ENCODE measurements at regions not wholly inside any gene's neighbourhood (a gene's known extent, or its start where the extent isn't known, plus 50 kb on each side); places are given as distances from the start of the nearest gene placed in this dataset.
A peak's percentile ranks its signal among the peaks of the same experiment; 100 is the strongest.
"Not testable (repeated sequence)": the region's sequence is repeated elsewhere in the genome, so short reads cannot be mapped to it uniquely, and the experiment has no call there.

DNA sequence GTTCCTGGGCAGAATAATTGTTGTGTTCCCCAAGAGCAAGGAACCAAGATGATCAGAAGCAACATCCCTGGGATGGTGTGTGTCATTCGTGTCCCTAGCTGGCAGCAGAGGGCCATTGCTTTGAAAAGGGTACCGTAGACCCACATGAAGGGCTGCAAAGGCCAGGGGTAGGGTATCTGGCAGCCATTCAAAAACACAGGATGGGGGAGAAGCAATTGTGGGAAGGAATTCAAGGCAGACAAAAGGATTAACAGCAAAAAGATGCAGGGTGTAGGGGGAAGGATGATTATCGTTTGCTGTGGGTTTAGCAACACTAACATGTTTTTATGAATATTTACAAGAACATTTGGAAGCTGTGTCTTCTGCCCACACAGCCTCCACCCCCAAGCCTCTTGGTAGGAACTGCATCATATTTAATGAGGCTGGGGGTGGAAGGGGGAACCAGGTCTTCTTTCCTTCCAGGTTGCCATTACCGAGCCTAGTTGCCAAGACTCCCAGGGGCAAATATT, 169.0 kb upstream of the G2E3 start:
- ATAC-seq = peak; percentile 15
- peaks cover 8% of the 10 kb centered on the region for H3K27me3 Mint-ChIP-seq
- H3K4me3 Mint-ChIP-seq = no peak overlapping the region
- no peaks in the 10 kb centered on the region for H3K9me3 Mint-ChIP-seq
- DNase-seq = no peak
- H3K27ac Mint-ChIP-seq = no peak overlapping the region
- H3K4me1 Mint-ChIP-seq = no peaks in the 10 kb centered on the region

DNA sequence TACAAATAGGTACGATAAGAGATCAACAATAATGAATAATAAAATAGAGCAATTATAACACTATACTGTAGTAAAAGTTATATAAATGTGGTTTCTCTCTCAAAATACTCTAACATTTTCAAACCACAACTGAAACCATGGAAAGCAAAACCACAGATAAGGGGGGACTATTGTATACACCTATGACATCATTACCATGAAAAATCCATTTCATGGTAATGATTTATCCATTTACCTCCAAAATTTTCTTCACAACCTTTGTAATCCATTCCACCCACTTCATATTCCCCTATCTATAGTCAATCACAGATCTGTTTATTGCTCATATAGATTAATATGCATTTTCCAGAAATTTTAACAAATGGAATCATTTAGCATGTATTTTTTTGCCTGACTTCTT, 163.9 kb upstream of the G2E3 start:
- DNase-seq (no peak), ATAC-seq (no peak)
- Mint-ChIP-seq H3K27ac (no peak overlapping the region), H3K9me3 (no peaks in the 10 kb centered on the region), H3K4me1 (no peaks in the 10 kb centered on the region), H3K27me3 (peaks cover 7% of the 10 kb centered on the region), H3K4me3 (no peak overlapping the region)

DNA sequence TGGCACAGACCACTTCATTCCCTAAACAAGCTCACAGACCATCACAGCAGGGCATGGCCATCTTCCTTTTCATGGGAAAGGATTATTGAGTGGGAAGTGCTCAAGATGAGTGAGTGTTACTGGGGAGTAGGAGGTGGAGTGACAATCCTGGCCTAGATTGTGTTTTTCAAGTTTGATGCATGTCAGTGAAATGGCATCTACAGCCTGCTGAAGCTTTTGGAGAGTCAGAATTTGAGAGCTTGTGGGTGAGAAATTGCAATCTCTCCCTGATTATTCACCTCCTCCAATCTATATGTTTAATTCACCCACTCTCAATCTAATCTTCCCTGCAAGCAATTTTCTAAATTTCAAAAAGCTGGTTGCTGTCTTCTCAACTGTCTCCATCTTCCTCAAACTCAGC, 156.1 kb upstream of the G2E3 start:
- no peaks in the 10 kb centered on the region for H3K9me3 Mint-ChIP-seq

DNA sequence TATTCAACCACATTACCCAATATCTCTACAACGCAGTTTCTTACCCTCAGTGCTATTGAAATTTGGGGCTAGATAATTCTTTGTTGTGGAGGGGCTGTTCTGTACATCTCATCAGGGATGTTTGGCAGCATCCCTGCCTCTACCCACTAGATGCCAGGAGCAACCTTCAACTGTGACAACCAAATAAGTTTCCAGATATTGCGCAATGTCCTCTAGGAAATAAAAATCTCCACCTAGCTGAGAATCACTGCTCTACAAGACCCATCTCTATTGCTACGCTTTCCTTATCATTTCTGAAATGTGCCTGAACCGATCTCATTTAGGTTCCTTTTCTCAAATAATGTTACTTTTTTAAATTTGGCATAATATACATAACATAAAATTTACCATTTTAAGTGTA, 155.2 kb upstream of the G2E3 start:
- Mint-ChIP-seq H3K4me3 (no peak overlapping the region), H3K27ac (no peak overlapping the region), H3K4me1 (no peaks in the 10 kb centered on the region), H3K9me3 (no peaks in the 10 kb centered on the region), H3K27me3 (peaks cover 24% of the 10 kb centered on the region)
- ATAC-seq (no peak), DNase-seq (no peak)

More for the DNA sequence above, 156.1 kb upstream of the G2E3 start:
- H3K27ac Mint-ChIP-seq = no peak overlapping the region
- H3K4me3 Mint-ChIP-seq = no peak overlapping the region
- no peaks in the 10 kb centered on the region for H3K4me1 Mint-ChIP-seq
- DNase-seq (no peak), ATAC-seq (no peak)
- H3K27me3 Mint-ChIP-seq = peaks cover 22% of the 10 kb centered on the region

DNA sequence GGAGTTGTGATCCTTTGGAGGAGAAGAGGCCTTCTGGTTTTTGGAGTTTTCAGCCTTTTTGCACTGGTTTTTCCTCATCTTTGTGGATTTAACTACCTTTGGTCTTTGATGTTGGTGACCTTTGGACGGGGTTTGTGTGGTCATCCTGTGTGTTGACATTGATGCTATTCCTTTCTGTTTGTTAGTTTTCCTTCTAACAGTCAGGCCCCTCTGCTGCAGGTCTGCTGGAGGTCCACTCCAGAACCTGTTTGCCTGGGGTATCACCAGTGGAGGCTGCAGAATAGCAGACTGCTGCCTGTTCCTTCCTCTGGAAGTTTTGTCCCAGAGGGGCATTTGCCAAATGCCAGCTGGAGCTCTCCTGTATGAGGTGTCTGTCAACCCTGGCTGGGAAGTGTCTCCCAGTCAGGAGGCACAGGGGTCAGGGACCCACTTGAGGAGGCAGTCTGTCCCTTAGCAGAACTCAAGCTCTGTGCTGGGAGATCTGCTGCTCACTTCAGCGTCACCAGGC, 149.4 kb upstream of the G2E3 start:
- not testable (repeated sequence) for H3K27ac Mint-ChIP-seq, H3K4me3 Mint-ChIP-seq, ATAC-seq, H3K9me3 Mint-ChIP-seq, H3K4me1 Mint-ChIP-seq, DNase-seq
- peaks cover 12% of the 10 kb centered on the region for H3K27me3 Mint-ChIP-seq

DNA sequence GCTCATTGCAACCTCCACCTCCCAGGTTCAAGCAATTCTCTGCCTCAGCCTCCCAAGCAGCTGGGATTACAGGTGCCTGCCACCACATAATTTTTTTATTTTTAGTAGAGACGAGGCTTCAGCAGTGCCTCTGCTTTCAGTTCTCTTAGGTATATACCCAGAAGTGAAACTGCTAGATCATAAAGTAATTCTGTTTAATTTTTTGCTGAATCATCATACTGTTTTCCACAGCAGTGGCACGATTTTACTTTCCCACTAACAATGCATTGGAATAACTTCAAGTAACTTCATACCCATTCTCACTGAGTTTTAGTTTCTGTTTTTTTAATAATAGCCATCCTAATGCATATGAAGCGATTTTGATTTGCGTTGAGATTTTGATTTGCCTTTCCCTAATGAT, 148.0 kb upstream of the G2E3 start:
- no peak for DNase-seq
- Mint-ChIP-seq H3K4me1 (no peaks in the 10 kb centered on the region), H3K9me3 (no peaks in the 10 kb centered on the region), H3K27me3 (peaks cover 12% of the 10 kb centered on the region), H3K27ac (no peak overlapping the region), H3K4me3 (no peak overlapping the region)
- ATAC-seq = no peak

DNA sequence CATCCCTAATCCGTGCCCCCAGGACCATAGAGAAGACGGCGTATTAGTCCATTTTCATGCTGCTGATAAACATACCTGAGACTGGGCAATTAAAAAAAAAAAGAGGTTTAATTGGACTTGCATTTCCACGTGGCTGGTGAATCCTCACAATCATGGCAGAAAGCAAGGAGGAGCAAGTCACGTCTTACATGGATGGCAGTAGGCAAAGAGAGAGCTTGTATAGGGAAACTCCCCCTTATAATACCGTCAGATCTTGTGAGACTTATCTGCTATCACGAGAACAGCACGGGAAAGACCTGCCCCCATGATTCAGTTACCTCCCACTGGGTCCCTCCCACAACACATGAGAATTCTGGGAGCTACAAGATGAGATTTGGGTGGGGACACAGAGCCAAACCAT, 145.8 kb upstream of the G2E3 start:
- H3K4me1 Mint-ChIP-seq, ATAC-seq, H3K9me3 Mint-ChIP-seq, H3K27me3 Mint-ChIP-seq, DNase-seq, H3K4me3 Mint-ChIP-seq, H3K27ac Mint-ChIP-seq: not testable (repeated sequence)

DNA sequence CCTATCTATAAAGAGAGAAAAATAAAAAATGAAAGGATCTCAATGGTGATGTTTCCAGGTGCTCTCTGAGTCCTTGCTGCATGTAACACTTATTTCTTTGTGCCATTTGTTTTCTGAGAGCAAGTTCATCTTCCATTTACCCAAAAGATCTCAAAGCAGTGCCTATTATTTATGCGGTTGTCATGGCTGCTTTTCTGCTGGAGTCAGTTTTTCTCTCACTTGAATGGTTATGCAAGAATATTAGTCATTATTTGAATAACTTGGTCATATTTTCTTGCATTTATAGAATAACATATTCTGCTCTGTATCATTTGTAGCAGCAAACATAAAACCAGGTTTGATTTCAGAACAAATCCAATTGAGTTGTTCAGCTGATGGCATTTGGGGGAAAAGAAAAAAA, 141.8 kb upstream of the G2E3 start:
- Mint-ChIP-seq H3K4me1 (no peaks in the 10 kb centered on the region), H3K27ac (no peak overlapping the region), H3K9me3 (no peaks in the 10 kb centered on the region), H3K4me3 (no peak overlapping the region), H3K27me3 (no peaks in the 10 kb centered on the region)
- ATAC-seq (no peak), DNase-seq (no peak)

DNA sequence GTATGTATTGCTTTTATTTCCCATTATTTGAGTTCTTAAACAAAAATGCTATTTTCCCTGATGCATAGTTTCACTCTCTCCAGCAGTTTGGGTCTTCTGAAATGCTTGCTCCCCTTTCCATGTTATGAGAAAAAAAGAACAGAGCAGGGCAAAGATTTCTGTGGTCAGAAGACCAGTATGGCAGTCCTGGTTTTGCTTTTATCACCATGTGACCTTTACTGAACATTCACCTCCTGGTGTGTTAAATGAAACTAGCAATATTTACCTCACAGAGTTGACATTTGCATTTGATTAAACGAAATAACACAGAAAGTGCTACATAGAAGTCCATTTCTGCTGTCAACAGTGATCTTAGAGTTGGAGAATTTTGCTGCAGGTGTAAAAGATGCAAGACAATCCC, 141.0 kb upstream of the G2E3 start:
- no peaks in the 10 kb centered on the region for H3K27me3 Mint-ChIP-seq
- ATAC-seq = no peak
- H3K4me1 Mint-ChIP-seq = no peaks in the 10 kb centered on the region
- H3K27ac Mint-ChIP-seq = no peak overlapping the region
- H3K4me3 Mint-ChIP-seq = no peak overlapping the region
- no peaks in the 10 kb centered on the region for H3K9me3 Mint-ChIP-seq
- no peak for DNase-seq

DNA sequence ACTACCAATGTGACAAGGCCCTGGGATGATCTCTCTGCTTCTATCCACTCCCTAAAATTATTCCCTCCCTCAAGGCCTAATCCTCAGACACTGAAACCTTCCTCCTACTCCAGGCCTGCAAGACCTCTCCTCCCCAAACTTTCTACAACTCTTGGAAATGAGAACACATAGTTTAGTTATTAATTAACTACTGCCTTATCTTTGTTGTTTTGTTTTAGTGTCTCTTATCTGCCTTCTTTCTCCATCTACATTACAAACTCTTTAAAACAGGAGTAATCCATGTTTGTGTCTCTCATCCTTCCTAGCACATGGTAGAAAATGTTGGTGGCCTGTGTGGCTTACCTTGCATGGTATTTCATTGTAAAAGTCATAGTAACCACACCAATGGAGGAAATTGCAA, 139.9 kb upstream of the G2E3 start:
- peaks cover 7% of the 10 kb centered on the region for H3K27me3 Mint-ChIP-seq
- ATAC-seq (no peak), DNase-seq (no peak)
- no peaks in the 10 kb centered on the region for H3K4me1 Mint-ChIP-seq
- H3K27ac Mint-ChIP-seq = no peak overlapping the region
- no peak overlapping the region for H3K4me3 Mint-ChIP-seq
- no peaks in the 10 kb centered on the region for H3K9me3 Mint-ChIP-seq

DNA sequence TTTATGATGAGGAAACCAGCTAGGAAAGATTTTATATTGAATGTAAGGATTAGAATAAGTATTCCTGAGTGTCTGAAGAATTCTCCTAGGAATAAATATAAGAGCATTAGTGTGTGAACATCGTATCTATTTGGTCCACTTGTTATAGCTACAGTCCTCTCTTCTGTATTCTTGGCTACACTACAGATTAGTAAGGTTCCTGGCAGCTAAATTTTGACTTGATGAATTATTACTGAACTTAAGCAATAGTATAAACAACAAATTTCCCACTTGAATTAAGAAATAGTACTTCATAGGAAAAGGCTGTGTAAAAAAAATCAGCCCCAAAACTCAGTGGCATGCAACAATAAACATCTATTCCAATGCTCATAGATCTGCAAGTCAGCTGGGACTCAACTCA, 138.4 kb upstream of the G2E3 start:
- peaks cover 7% of the 10 kb centered on the region for H3K27me3 Mint-ChIP-seq
- no peaks in the 10 kb centered on the region for H3K4me1 Mint-ChIP-seq
- no peak overlapping the region for H3K27ac Mint-ChIP-seq
- no peaks in the 10 kb centered on the region for H3K9me3 Mint-ChIP-seq
- DNase-seq = no peak
- ATAC-seq = no peak
- H3K4me3 Mint-ChIP-seq = no peak overlapping the region

DNA sequence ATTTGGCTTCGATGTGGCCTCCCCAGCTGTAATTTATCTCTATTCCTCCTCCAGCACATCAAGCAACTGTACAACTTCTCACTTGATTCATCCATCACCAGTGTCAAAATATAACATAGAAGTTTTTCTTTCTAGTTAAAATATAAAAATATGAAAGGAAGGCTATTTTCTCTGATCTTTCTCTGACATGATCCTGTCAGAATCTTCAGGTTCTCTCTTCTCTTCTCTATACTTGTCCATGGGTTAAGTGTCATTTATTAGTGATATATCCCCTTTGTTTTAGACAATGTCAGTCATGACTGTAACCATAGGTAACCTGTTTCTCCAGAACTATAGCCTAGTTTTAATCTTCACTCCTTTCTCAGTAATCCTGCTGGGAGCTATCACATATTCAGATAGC, 132.5 kb upstream of the G2E3 start:
- no peaks in the 10 kb centered on the region for H3K9me3 Mint-ChIP-seq
- H3K27ac Mint-ChIP-seq = no peak overlapping the region
- no peak for ATAC-seq
- H3K4me1 Mint-ChIP-seq = no peaks in the 10 kb centered on the region
- peaks cover 17% of the 10 kb centered on the region for H3K27me3 Mint-ChIP-seq
- DNase-seq = no peak
- no peak overlapping the region for H3K4me3 Mint-ChIP-seq

DNA sequence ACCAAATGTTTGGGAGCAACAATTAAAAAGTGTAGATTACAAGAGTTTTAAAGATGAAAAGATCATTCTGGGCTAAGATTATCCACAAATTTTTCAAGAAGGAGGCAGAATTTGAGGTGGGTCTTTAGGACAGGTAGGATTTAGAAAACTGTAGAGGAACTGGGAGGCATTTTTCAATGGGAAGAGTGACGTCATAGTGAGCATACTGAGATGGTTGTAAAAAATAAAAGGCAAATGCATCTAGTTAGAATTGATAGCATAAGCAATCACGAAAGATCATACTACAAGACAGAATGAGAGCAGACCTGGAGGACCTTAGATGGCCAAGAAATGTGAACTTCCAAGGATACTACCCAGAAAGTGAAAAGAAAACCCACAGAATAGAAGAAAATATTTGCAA, 131.6 kb upstream of the G2E3 start:
- Mint-ChIP-seq H3K9me3 (no peaks in the 10 kb centered on the region), H3K4me1 (no peaks in the 10 kb centered on the region)
- ATAC-seq = no peak

DNA sequence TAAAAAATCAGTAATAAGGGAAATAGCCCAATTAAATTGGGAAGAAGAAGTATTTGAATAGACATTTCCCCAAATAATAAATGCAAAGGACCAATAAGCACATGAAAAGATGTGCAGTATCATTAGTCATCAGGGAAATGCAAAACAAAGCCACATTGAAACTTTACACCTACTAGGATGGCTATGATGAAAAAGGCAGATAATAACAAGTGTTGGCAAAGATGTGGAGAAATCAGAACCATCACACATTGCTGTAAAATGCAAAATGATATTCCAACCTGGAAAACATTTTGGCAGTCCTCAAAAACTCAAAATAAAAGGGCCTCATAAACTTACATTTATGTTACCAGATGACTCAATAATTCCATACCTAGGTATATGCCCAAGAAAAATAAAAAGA, 131.1 kb upstream of the G2E3 start:
- Mint-ChIP-seq H3K4me3 (no peak overlapping the region), H3K9me3 (no peaks in the 10 kb centered on the region)

More for the DNA sequence above, 131.6 kb upstream of the G2E3 start:
- no peak for DNase-seq
- no peak overlapping the region for H3K27ac Mint-ChIP-seq
- H3K27me3 Mint-ChIP-seq = peaks cover 17% of the 10 kb centered on the region
- H3K4me3 Mint-ChIP-seq = no peak overlapping the region

DNA sequence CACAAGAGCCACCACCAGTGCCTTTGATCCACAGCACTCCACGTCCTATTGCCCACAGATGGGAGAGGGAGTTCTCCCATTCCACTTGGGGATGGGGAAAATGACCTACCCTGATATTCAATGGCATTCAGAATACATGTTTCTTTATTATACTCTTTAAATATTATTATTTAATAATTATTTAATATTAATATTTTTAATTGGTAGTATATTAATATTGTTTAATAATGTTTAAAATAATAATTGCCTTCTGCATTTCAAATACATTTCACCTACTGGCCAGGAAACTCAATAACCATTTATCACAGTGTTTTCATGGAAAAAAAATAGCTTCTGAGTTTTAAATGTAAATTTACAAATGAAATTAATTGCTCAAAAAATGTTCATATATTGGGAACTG, 127.4 kb upstream of the G2E3 start:
- H3K4me1 Mint-ChIP-seq = no peaks in the 10 kb centered on the region
- H3K27ac Mint-ChIP-seq = no peak overlapping the region
- H3K27me3 Mint-ChIP-seq = peaks cover 11% of the 10 kb centered on the region
- no peak overlapping the region for H3K4me3 Mint-ChIP-seq
- DNase-seq (no peak), ATAC-seq (no peak)
- no peaks in the 10 kb centered on the region for H3K9me3 Mint-ChIP-seq

More for the DNA sequence above, 131.1 kb upstream of the G2E3 start:
- Mint-ChIP-seq H3K27ac (no peak overlapping the region), H3K27me3 (peaks cover 17% of the 10 kb centered on the region), H3K4me1 (no peaks in the 10 kb centered on the region)
- DNase-seq = no peak
- ATAC-seq = no peak

DNA sequence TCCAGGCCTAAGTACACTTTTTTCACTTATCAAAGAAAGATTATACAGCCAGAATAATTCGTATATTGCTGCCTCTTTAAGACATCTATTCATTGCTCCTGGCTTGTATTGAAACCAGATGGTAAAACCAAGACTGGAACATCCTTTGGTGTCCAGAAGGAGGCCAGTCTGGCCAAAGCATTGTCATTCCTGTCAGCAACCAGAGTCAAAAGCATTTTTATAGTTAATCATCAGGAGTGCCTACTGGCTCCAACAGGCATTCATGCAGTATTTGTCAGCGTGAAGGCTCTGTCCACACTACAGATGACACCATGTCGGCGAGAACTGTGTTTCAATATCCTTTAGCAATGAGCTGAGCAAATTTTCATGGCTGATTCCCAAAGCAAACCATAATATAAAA, 118.0 kb upstream of the G2E3 start:
- no peaks in the 10 kb centered on the region for H3K4me1 Mint-ChIP-seq
- H3K4me3 Mint-ChIP-seq = no peak overlapping the region
- DNase-seq = no peak

DNA sequence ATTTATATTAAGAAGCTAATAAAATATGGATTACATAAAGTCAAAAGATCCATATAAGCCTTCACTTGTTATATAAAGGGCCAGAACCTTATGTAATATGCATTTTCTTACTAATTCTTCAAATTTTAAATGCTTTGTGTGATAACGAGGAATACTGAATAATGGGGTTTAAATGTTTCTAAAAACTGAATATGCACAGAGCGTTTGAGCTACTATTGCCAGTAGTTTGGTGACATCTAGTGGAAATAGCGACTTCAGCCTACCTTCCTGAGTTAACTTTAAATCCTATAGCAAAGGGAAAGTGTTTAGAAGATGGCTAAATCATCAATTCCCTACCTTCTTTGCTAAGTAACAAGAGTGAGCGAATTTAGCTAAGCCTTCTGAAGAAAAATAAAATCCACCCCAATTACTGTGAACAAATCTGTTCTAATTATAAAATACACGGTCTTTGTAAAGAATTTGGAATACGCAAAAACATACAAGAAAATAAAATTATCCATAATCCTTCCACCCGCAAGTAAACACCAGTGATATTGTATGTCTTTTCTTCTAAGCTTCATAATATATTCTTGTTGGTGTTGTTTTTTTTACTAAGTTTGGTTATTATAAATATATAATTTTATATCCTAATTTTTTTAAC, 115.5 kb upstream of the G2E3 start:
- no peak overlapping the region for H3K27ac Mint-ChIP-seq
- H3K9me3 Mint-ChIP-seq = no peaks in the 10 kb centered on the region
- DNase-seq (no peak), ATAC-seq (no peak)
- H3K4me3 Mint-ChIP-seq = no peak overlapping the region
- no peaks in the 10 kb centered on the region for H3K4me1 Mint-ChIP-seq
- peaks cover 15% of the 10 kb centered on the region for H3K27me3 Mint-ChIP-seq

More for the DNA sequence above, 118.0 kb upstream of the G2E3 start:
- H3K27ac Mint-ChIP-seq = no peak overlapping the region
- ATAC-seq = no peak
- no peaks in the 10 kb centered on the region for H3K9me3 Mint-ChIP-seq
- peaks cover 15% of the 10 kb centered on the region for H3K27me3 Mint-ChIP-seq
